Loucy (cell line): ENCODE measurements at regions not wholly inside any gene's neighbourhood (a gene's known extent, or its start where the extent isn't known, plus 50 kb on each side); places are given as distances from the start of the nearest gene placed in this dataset.
A peak's percentile ranks its signal among the peaks of the same experiment; 100 is the strongest.

Experiments used
- H2AFZ ChIP-seq: fragments of 200-600 bp; sonication (generic); 2 replicates; pipeline ENCODE4 v1.6.0; 2016; ENCODE audit warnings: antibody characterized with exemption, mild to moderate bottlenecking, low read length, moderate library complexity
- H3F3A ChIP-seq: fragments of 200-600 bp; 2 replicates; pipeline ENCODE4 v1.6.0; 2016; ENCODE audit warnings: antibody characterized with exemption, low read depth, mild to moderate bottlenecking
- H3K27me3 ChIP-seq: fragments of 200-600 bp; sonication (generic); 2 replicates; pipeline ENCODE4 v1.6.1; 2014; ENCODE audit warnings: low read length, mild to moderate bottlenecking; ENCODE audit not compliant: insufficient read depth, poor library complexity, severe bottlenecking
- H3K36me3 ChIP-seq: fragments of 200-600 bp; sonication (generic); 2 replicates; pipeline ENCODE4 v1.6.1; 2016; ENCODE audit warnings: low read length; ENCODE audit not compliant: insufficient read depth
- H3K4me1 ChIP-seq: fragments of 200-600 bp; sonication (generic); 2 replicates; pipeline ENCODE4 v1.5.1; 2014; ENCODE audit warnings: low read length, mild to moderate bottlenecking; ENCODE audit not compliant: insufficient read depth, poor library complexity, severe bottlenecking
- H3K4me2 ChIP-seq: fragments of 200-600 bp; sonication (generic); 2 replicates; pipeline ENCODE4 v1.6.0; 2014; ENCODE audit warnings: antibody characterized with exemption, low read length, low read depth, mild to moderate bottlenecking; ENCODE audit not compliant: poor library complexity, severe bottlenecking
- H3K4me3 ChIP-seq: fragments of 200-600 bp; sonication (generic); 2 replicates; pipeline ENCODE4 v1.5.1; 2014; ENCODE audit warnings: low read length, mild to moderate bottlenecking, mixed read lengths; ENCODE audit not compliant: poor library complexity, severe bottlenecking
- H3K79me2 ChIP-seq: fragments of 200-600 bp; sonication (generic); 2 replicates; pipeline ENCODE4 v1.6.1; 2014; ENCODE audit warnings: low read length; ENCODE audit not compliant: insufficient read depth
- H3K9ac ChIP-seq: fragments of 200-600 bp; sonication (generic); 2 replicates; pipeline ENCODE4 v1.6.0; 2014; ENCODE audit warnings: mild to moderate bottlenecking, low read depth, low read length, moderate library complexity; ENCODE audit not compliant: poor library complexity, severe bottlenecking
- H3K9me2 ChIP-seq: fragments of 200-600 bp; sonication (generic); replicated peaks from 2 replicates; pipeline ENCODE4 v1.6.1; 2016; ENCODE audit warnings: low read depth, low read length, mixed read lengths
- H3K9me3 ChIP-seq: fragments of 200-600 bp; sonication (generic); 2 replicates; pipeline ENCODE4 v1.6.1; 2014; ENCODE audit warnings: mild to moderate bottlenecking, antibody characterized with exemption, low read length, low read depth; ENCODE audit not compliant: insufficient read depth
- H4K20me1 ChIP-seq: fragments of 200-600 bp; sonication (generic); 2 replicates; pipeline ENCODE4 v1.6.0; 2014; ENCODE audit warnings: antibody characterized with exemption, low read length, mild to moderate bottlenecking; ENCODE audit not compliant: insufficient read depth, poor library complexity, severe bottlenecking
- CTCF ChIP-seq: fragments of 200-600 bp; sonication (generic); conservative IDR thresholded peaks from 2 replicates; pipeline ENCODE4 v1.5.1; 2014; ENCODE audit warnings: mild to moderate bottlenecking, antibody characterized with exemption, low read length
- EZH2phosphoT487 ChIP-seq: fragments of 200-600 bp; IDR thresholded peaks from 2 replicates; pipeline ENCODE4 v1.6.1; 2018; ENCODE audit warnings: antibody characterized with exemption, mild to moderate bottlenecking, moderate library complexity, borderline replicate concordance

DNA sequence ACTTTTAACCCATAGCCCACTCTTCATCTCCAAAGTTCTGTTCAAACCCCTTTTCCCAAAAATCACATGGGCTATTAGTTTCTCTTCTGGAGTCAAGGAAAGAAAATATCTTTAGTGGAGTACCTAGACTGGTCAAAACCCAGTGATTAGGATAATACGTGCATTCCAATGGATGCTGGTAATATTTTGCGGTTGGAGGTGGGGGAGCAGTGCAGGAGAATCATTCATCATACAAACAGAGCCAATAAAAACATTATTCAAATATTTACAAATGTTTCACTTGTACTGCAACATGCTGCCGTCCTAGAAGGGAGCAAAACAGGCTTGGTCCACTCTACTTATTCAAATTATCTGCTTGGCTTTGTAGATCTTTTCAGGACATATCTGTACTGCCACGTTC is 57.2 kb upstream of the RAB9B start:
- H4K20me1 ChIP-seq = no peaks in the 10 kb centered on the region
- no peak overlapping the region for H3K9ac ChIP-seq
- H3K36me3 ChIP-seq = no peaks in the 10 kb centered on the region
- TF ChIP-seq CTCF (no peak), EZH2phosphoT487 (no peak)
- H3K4me1 ChIP-seq = peaks cover 32% of the 10 kb centered on the region
- H3F3A ChIP-seq = no peaks in the 10 kb centered on the region
- no peaks in the 10 kb centered on the region for H3K79me2 ChIP-seq
- H3K4me2 ChIP-seq = peak overlapping the region; percentile 5
- H3K9me2 ChIP-seq = no peaks in the 10 kb centered on the region
- peaks cover 3% of the 10 kb centered on the region; the same call in 1 of the 2 replicates for H3K9me3 ChIP-seq
- no peak overlapping the region for H2AFZ ChIP-seq
- H3K4me3 ChIP-seq = no peak overlapping the region
- H3K27me3 ChIP-seq = no peaks in the 10 kb centered on the region

- Histone ChIP-seq H3K9me3 (peaks cover 8% of the 10 kb centered on the region; the same call in 1 of the 2 replicates), H3K4me1 (peaks cover 32% of the 10 kb centered on the region), H4K20me1 (no peaks in the 10 kb centered on the region), H3K9me2 (no peaks in the 10 kb centered on the region), H3K4me2 (peak overlapping the region; percentile 54), H3K4me3 (peak overlapping the region; percentile 54), H3F3A (no peaks in the 10 kb centered on the region), H2AFZ (no peak overlapping the region), H3K79me2 (no peaks in the 10 kb centered on the region), H3K36me3 (no peaks in the 10 kb centered on the region), H3K9ac (peak overlapping the region; percentile 35), H3K27me3 (no peaks in the 10 kb centered on the region)
- TF ChIP-seq CTCF (no peak), EZH2phosphoT487 (no peak)
These were observed 54.6 kb upstream of the RAB9B start for GRCh38 chrX:103886624-103887023.

DNA sequence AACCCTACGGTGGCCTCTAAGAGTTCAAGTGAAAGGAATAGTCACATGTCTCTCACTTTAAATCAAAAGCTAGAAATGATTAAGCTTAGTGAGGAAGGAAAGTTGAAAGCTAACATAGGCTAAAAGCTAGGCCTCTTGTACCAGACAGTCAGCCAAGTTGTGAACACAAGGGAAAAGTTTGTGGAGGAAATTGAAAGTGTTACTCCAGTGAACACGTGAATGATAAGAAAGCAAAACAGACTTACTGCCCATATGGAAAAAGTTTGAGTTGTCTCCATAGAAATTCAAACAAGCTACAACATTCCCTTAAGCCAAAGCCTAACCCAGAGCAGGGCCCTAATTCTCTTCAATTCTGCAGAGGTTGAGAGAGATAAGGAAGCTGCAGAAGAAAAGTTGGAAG is 51.5 kb upstream of the RAB9B start:
- H3K9me3 ChIP-seq = peaks cover 8% of the 10 kb centered on the region; the same call in 1 of the 2 replicates
- H3K9me2 ChIP-seq = no peaks in the 10 kb centered on the region
- TF ChIP-seq EZH2phosphoT487 = no peak
- TF ChIP-seq CTCF = no peak
- H3K79me2 ChIP-seq = no peaks in the 10 kb centered on the region
- no peaks in the 10 kb centered on the region for H3K36me3 ChIP-seq
- no peaks in the 10 kb centered on the region for H3F3A ChIP-seq
- no peaks in the 10 kb centered on the region for H3K27me3 ChIP-seq
- no peak overlapping the region for H3K9ac ChIP-seq
- no peak overlapping the region for H3K4me2 ChIP-seq
- no peaks in the 10 kb centered on the region for H4K20me1 ChIP-seq
- H3K4me3 ChIP-seq = no peak overlapping the region
- H3K4me1 ChIP-seq = peaks cover 18% of the 10 kb centered on the region
- H2AFZ ChIP-seq = no peak overlapping the region
